ENCODE measurements at regions not wholly inside any gene's neighbourhood (a gene's known extent, or its start where the extent isn't known, plus 50 kb on each side); places are given as distances from the start of the nearest gene placed in this dataset.
A peak's percentile ranks its signal among the peaks of the same experiment; 100 is the strongest.

- DNase-seq (ENCODE audit: low read depth in 1 of 2, low spot score in 1 of 2) = no peak
Observed at GRCh38 chr1:96962751-96963211, 241.2 kb downstream of the PTBP2 start.

DNA sequence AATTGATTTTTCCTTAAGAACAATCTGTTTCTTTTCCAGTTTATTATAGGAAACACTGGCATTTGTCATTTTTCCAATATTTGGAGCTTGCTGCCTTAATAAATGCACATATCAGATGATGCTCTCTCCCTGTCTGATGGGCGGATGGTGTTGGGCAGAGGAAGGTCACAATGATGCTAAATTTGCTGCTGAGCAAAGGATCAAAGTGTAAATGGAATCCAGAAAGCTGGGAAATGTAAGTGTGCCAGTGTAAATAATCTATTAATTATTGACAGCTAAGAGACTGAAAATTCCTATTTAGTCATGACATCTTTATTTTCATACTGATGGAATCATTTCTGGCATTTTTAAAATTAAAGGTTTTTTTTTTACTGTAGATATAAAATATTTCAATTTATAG lies 243.2 kb downstream of the PTBP2 start:
- no peak for DNase-seq (ENCODE audit: low read depth in 1 of 2, low spot score in 1 of 2)

- DNase-seq (ENCODE audit: low read depth in 1 of 2, low spot score in 1 of 2) = peak; percentile 51 to 53
Observed at GRCh38 chr1:96966536-96967138, 245.1 kb downstream of the PTBP2 start.

DNA sequence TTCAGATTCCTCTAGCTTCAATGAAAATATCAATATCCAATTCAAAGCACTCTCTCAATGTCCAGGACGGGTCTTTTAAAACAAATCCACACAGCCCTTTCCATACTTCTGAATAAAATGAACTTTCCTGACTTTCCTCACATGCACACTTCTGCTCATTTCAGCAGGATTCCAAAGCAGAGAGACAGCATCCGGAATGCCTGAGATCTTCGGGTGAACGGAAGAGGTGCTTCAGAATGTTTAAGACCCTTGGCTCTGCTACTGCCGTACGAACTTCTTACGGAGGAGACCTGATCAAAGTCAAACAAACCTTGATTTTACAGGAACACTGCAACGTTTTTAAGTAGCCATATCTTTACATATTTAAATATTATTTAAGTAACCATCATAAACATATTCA lies 245.7 kb downstream of the PTBP2 start:
- no peak for DNase-seq (ENCODE audit: low read depth in 1 of 2, low spot score in 1 of 2)

DNA sequence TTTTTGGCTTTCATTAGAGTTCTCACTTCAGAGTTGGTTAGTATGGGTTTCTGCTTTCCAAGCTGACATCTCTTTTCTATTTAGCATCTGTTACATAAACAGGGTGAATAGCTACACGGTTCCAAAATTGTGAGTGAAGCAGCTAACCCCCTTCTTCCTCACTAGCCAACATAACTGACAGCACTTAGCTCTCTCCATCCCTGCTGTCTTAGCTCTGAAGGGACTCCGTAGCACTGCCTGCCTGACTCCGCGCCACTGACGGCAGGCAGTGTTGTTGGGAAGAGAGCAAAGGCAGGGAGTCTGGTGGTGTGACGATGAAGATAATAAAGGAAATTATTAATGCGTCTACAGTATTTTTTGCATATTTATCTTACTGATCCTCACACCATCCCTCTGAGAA lies 247.0 kb downstream of the PTBP2 start:
- DNase-seq (ENCODE audit: low read depth in 1 of 2, low spot score in 1 of 2) = no peak

DNA sequence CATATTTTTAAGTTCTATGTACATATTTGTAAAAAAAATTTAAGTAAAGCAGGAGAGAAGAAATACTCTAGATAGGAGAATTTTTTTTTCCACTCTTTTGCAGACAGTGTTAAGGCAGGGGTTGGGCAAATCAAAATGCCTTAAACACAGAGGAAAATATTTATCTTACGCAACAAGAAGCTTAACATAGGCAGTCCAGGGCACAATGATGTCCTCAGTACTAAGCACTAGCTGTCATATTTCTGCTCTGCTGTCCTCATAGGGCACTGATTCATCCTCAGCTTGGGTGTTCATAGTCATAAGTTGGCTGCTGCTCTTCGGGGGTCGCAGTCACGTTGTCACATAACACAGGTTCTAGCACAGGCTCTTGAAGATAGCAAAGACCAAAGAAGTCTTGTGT lies 247.4 kb downstream of the PTBP2 start:
- DNase-seq (ENCODE audit: low read depth in 1 of 2, low spot score in 1 of 2) = no peak

GRCh38 chr1:96969656-96970163 lies 248.1 kb downstream of the PTBP2 start:
- no peak for DNase-seq (ENCODE audit: low read depth in 1 of 2, low spot score in 1 of 2)

GRCh38 chr1:96971439-96971838 lies 249.9 kb downstream of the PTBP2 start:
- no peak for DNase-seq (ENCODE audit: low read depth in 1 of 2, low spot score in 1 of 2)

GRCh38 chr1:96971849-96972602 lies 250.4 kb downstream of the PTBP2 start:
- no peak for DNase-seq (ENCODE audit: low read depth in 1 of 2, low spot score in 1 of 2)

DNA sequence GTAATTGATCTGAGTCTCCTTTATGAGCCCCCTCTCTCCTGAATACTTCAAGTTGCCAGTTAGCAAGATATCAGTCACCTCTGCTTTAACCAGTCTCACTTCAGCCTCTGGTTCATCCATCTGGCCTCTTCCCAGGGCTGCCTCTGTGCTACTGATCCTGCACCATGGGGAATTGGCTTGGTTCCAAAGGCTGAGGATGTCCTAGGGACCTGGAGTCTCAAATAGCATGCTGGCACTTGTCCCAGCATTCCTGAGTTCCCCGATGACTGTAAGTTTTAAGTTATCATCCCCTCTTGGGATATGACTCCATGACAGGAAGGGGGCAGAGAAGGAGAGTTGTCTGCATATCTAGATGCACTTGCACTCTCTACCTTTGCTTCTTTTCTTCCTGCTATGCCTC lies 252.0 kb downstream of the PTBP2 start:
- DNase-seq (ENCODE audit: low read depth in 1 of 2, low spot score in 1 of 2) = no peak

DNA sequence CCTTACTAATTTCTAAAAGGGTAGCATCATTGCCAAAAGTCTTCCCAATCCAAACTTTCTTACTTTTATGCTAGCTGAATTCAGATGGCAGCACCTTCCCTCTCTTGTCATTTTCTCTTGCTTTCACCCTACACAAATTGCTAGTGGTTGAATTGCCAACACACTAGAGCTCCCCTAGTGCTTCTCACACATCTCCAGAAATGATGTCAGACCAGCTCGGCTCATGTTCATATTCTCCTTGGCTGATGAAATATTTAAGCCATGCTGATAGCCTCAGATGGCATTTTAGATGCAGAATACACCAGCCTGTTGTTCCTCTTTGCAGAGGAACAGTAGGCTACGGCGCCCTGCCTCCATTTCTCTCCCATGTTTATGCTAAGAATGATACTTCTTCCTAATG lies 256.9 kb downstream of the PTBP2 start:
- no peak for DNase-seq (ENCODE audit: low read depth in 1 of 2, low spot score in 1 of 2)

DNA sequence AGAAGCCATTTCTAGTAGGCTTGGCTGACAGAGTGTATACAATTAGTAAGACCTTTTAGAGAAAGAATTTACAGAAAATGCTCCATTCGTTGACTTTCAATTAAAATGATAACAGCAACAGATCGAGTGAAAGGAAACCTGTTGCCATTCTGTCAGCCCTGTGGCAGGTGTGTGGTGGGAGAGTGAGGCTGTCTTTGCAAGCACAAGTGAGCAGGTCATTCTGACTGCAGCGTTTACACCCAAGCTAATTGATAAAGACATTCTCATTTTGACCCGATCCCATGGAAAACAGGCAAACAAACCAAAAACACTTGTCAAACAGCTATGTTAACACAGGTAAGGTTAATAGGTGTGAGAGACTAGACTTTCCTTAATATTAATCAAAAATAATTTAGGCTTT lies 257.3 kb downstream of the PTBP2 start:
- DNase-seq (ENCODE audit: low read depth in 1 of 2, low spot score in 1 of 2) = no peak

GRCh38 chr1:96979304-96980268 lies 258.0 kb downstream of the PTBP2 start:
- no peak for DNase-seq (ENCODE audit: low read depth in 1 of 2, low spot score in 1 of 2)

DNA sequence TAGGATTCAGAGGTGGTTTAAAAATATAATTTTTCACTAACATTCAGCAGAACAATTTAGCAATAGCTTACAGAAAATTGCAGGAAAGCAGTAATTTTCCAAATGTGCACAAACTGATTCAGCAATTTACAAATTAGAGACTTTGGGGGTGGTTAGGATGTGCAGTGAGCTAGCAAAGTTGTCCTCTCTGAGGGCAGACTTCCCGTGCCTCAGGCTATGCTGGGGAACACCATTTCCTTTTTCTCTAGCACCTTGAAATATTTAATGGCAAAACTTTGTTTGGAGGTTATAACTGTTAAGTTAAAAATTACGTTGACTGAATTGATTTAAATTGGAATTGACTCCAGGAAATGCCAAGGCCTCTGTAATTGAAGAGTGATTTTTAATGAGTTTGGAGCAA lies 258.9 kb downstream of the PTBP2 start:
- DNase-seq (ENCODE audit: low read depth in 1 of 2, low spot score in 1 of 2) = no peak

DNA sequence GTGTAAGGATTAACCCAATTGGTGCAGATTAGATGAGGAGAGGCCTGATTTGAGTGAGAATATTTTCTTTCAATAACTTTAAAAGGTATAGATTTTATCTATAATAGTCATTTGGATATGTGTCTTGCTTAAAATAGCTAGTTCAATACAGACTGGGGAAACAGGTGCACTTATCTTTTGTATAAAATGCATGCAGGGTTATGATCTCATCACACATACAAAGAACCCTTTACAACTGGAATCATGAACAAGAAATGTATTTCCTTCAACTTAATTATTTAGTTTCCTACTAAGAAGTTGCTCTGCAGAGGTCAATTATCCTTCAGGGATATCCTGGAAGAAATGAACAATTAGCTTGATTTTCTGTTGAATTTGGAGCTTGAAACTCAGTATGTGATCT lies 259.6 kb downstream of the PTBP2 start:
- no peak for DNase-seq (ENCODE audit: low read depth in 1 of 2, low spot score in 1 of 2)

- no peak for DNase-seq (ENCODE audit: low read depth in 1 of 2, low spot score in 1 of 2)
Observed at GRCh38 chr1:96982118-96982517, 260.5 kb downstream of the PTBP2 start.

GRCh38 chr1:96983866-96984265 lies 262.3 kb downstream of the PTBP2 start:
- no peak for DNase-seq (ENCODE audit: low read depth in 1 of 2, low spot score in 1 of 2)

DNA sequence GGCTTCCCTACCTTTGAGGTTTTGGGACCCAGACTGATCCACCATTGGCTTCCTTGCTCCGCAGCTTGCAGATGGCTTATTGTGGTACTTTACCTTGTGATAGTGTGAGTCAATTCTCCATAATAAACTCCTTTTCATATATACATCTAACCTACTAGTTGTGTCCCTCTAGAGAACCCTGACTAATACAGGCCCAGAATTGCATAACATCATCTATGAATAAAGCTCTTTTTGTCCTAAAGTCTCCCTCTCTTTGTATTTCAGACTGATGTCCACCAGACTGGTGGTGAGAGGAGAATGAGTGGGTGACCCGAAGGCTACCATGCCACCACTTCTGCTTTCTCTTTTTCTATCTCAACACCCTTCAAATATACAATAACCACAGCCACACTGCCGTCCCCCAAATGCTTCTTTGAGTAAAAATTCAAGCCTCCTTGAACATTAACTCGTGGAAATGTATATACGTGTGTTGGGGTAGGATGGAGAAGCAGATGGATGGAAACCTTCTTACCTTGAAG lies 265.7 kb downstream of the PTBP2 start:
- no peak for DNase-seq (ENCODE audit: low read depth in 1 of 2, low spot score in 1 of 2)

GRCh38 chr1:96989302-96989701 lies 267.7 kb downstream of the PTBP2 start:
- no peak for DNase-seq (ENCODE audit: low read depth in 1 of 2, low spot score in 1 of 2)

- DNase-seq (ENCODE audit: low read depth in 1 of 2, low spot score in 1 of 2) = no peak
Observed at GRCh38 chr1:96990136-96990535, 268.6 kb downstream of the PTBP2 start.

- no peak for DNase-seq (ENCODE audit: low read depth in 1 of 2, low spot score in 1 of 2)
Observed at GRCh38 chr1:96991261-96991660, 269.7 kb downstream of the PTBP2 start.
